ENCODE measurements at regions not wholly inside any gene's neighbourhood (a gene's known extent, or its start where the extent isn't known, plus 50 kb on each side); places are given as distances from the start of the nearest gene placed in this dataset.

DNA sequence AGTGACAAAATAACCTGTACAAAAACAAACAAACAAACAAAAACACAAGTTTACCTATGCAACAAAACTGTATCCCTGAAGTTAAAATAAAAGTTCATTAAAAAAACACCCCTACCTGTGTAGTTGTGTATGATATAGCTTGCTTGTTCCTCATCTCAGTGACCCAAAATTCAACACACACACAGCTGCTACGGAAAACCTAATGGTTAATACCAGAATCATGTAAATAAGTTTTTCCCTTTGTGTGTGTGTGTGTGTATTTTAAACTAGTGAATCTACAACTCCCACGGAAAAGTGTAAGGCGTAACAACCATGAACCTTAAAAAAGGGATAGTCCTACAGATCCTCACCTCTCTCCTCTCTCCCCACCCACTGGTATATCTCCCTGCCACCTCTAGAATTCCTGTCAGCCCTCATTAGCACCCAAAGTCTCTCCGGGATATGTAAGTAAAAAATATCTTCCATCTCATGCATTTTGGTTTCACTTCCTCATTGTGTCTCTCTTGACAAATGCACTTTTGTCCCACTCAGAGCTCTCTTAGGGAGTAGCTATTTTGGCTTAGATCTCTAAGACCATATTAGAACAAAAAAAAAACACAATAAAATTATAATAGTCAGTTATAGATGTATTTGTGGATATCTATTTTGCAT, 2236.5 kb downstream of the PCDH9 start:
- no peak for TF ChIP-seq CTCF (IDR thresholded peaks at IDR 0.05; ENCODE audit: low read depth, low read length)
- H3K27me3 ChIP-seq: no peaks in the 10 kb centered on the region
- H3K4me1 ChIP-seq: no peaks in the 10 kb centered on the region
- no peaks in the 10 kb centered on the region for H3K9me3 ChIP-seq
- H3K36me3 ChIP-seq: no peaks in the 10 kb centered on the region
- no peak overlapping the region for H3K4me3 ChIP-seq (ENCODE audit: low read depth, low read length)
- no peak for DNase-seq

- Histone ChIP-seq H3K36me3 (no peaks in the 10 kb centered on the region), H3K27me3 (no peaks in the 10 kb centered on the region), H3K9me3 (no peaks in the 10 kb centered on the region), H3K4me3 (ENCODE audit: low read depth, low read length) (no peak overlapping the region), H3K4me1 (no peaks in the 10 kb centered on the region)
- DNase-seq: no peak
- TF ChIP-seq CTCF (IDR thresholded peaks at IDR 0.05; ENCODE audit: low read depth, low read length): no peak
Measured at GRCh38 chr13:64992314-64992713, 2237.8 kb downstream of the PCDH9 start.

DNA sequence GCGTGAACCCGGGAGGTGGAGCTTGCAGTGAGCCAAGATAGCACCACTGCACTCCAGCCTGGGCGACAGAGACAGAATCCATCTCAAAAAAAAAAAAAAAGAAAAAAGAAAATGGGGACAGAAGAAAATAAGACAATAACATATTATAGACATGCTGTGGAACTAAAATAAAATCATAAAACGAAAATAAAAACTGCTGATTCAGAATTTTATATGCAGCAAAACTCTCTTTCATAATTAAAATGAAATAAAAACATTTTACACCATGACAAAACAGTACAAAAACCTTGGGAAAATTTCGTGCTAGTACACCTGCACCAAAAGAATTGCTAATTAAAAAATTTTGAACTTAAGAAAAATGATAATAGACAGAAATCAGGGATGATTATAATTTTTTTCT, 2245.1 kb downstream of the PCDH9 start:
- H3K4me1 ChIP-seq: no peaks in the 10 kb centered on the region
- H3K27me3 ChIP-seq: no peaks in the 10 kb centered on the region
- H3K36me3 ChIP-seq: no peaks in the 10 kb centered on the region
- no peak for TF ChIP-seq CTCF (IDR thresholded peaks at IDR 0.05; ENCODE audit: low read depth, low read length)
- H3K9me3 ChIP-seq: no peaks in the 10 kb centered on the region
- no peak for DNase-seq
- H3K4me3 ChIP-seq (ENCODE audit: low read depth, low read length): no peak overlapping the region

DNA sequence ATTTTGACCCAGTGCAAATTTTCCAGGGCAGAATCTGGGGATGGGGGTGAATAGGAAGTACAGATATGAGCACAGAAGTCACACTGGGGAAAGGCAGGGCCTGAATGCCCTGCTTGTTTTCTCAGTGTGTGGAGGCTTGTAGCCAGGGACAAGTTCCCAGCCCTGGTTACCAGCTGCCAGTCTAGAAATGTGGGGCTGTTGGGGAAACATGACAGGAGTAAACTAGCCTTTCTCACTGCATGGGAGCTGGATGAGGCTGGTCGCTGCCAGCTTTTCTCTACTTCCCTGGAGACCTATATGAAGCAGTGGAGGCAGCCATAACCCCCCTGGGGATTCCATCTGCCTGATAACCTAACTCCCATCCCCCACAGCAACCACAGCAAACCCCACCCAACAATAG, 2267.7 kb downstream of the PCDH9 start:
- no peaks in the 10 kb centered on the region for H3K4me1 ChIP-seq
- no peaks in the 10 kb centered on the region; the same call in 1 of the 2 replicates for H3K9me3 ChIP-seq
- no peaks in the 10 kb centered on the region for H3K27me3 ChIP-seq
- no peak for TF ChIP-seq CTCF (IDR thresholded peaks at IDR 0.05; ENCODE audit: low read depth, low read length)
- DNase-seq: no peak
- H3K36me3 ChIP-seq: no peaks in the 10 kb centered on the region
- no peak overlapping the region for H3K4me3 ChIP-seq (ENCODE audit: low read depth, low read length)

- DNase-seq: no peak
- Histone ChIP-seq H3K4me3 (ENCODE audit: low read depth, low read length) (no peak overlapping the region), H3K4me1 (no peaks in the 10 kb centered on the region), H3K9me3 (no peaks in the 10 kb centered on the region; the same call in 1 of the 2 replicates), H3K36me3 (no peaks in the 10 kb centered on the region), H3K27me3 (no peaks in the 10 kb centered on the region)
- no peak for TF ChIP-seq CTCF (IDR thresholded peaks at IDR 0.05; ENCODE audit: low read depth, low read length)
Measured at GRCh38 chr13:64959276-64959675, 2270.9 kb downstream of the PCDH9 start.

DNA sequence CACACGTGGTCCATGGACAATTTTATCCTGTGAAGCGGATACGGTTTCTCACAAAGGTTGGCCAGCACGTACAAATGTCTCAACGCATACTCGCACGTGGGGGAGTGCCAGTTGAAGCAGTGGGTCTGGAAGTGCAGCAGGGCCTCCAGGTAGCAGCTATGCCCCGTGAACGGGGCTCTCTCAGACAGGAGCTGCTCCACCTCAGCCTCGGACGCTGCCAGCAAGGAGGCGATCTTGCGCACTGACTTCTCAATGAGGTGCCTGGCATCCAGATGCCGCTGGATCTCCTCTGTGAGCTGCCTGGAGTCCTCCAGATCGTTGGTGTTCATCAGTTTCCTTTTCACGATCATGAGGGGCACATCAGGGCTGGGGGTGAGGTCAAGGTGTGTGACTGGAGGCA, 2272.0 kb downstream of the PCDH9 start:
- no peak for DNase-seq
- no peak for TF ChIP-seq CTCF (IDR thresholded peaks at IDR 0.05; ENCODE audit: low read depth, low read length)
- no peaks in the 10 kb centered on the region for H3K27me3 ChIP-seq
- no peaks in the 10 kb centered on the region for H3K36me3 ChIP-seq
- H3K4me1 ChIP-seq: no peaks in the 10 kb centered on the region
- H3K4me3 ChIP-seq (ENCODE audit: low read depth, low read length): no peak overlapping the region
- no peaks in the 10 kb centered on the region; the same call in 1 of the 2 replicates for H3K9me3 ChIP-seq

Data from BE2C (cell line).